Gastrocnemius medialis (tissue), 4 donors: ENCODE measurements at regions not wholly inside any gene's neighbourhood (a gene's known extent, or its start where the extent isn't known, plus 50 kb on each side); places are given as distances from the start of the nearest gene placed in this dataset.

Source experiments
- ATAC-seq, 2 donors: fragments of 150-250 bp; one replicate each; pipeline ENCODE4 v1.9.1; 2016
- DNase-seq, 2 donors: peaks; one replicate each; pipeline ENCODE4 v3.0.0-alpha.2; 2019
- H3K27ac ChIP-seq, 4 donors: fragments of 200-600 bp; sonication (generic); 1 replicate in 1 of 4; 2 replicates in 3 of 4; pipeline ENCODE4 v1.5.1; 2016 to 2018; ENCODE audit warnings: mild to moderate bottlenecking in 2 of 4, moderate library complexity in 1 of 4
- H3K27me3 ChIP-seq, 3 donors: fragments of 200-600 bp; sonication (generic) in 2 of 3; 1 replicate in 1 of 3; 2 replicates in 2 of 3; pipeline versions ENCODE4 v1.5.1 to v1.6.0; 2016 to 2019; ENCODE audit warnings: mild to moderate bottlenecking in 1 of 3, moderate library complexity in 1 of 3
- H3K36me3 ChIP-seq, 2 donors: fragments of 200-600 bp; sonication (generic) in 1 of 2; one replicate each; pipeline ENCODE4 v1.5.1; 2017 to 2018
- H3K4me1 ChIP-seq, 2 donors: fragments of 200-600 bp; sonication (generic) in 1 of 2; one replicate each; pipeline ENCODE4 v1.5.1; 2016 to 2017; ENCODE audit warnings: mild to moderate bottlenecking in 2 of 2
- H3K4me3 ChIP-seq, 4 donors: fragments of 200-600 bp; sonication (generic) in 3 of 4; 1 replicate in 1 of 4; 2 replicates in 3 of 4; pipeline ENCODE4 v1.5.1; 2016 to 2019; ENCODE audit warnings: mild to moderate bottlenecking in 2 of 4
- H3K9me3 ChIP-seq, 3 donors: fragments of 200-600 bp; sonication (generic) in 2 of 3; 1 replicate in 1 of 3; 2 replicates in 2 of 3; pipeline ENCODE4 v1.5.1; 2016 to 2019
- POLR2A ChIP-seq, 2 donors: fragments of 450-650 bp; IDR thresholded peaks; one replicate each; pipeline ENCODE4 v1.6.1; 2017; ENCODE audit warnings: antibody characterized with exemption in 2 of 2, mild to moderate bottlenecking in 2 of 2, moderate library complexity in 2 of 2
- in situ Hi-C, 4 donors: fragments of 200-750 bp; cut with MboI; loops; one replicate each; pipeline versions ENCODE4 v1.15.0 to v1.8.0; 2017; ENCODE audit warnings: low sequenced_read_pairs in 4 of 4
- intact Hi-C: fragments of 100-400 bp; cut with DNase I; formaldehyde crosslinking; loops from one replicate; pipeline ENCODE4 v1.15.1; 2023; ENCODE audit warnings: low total_unique reads
- TF ChIP-seq, protein P1 (sequence below), 5 experiments: fragments of 450-650 bp in 3 of 5; fragments of 200-600 bp in 2 of 5; sonication (generic) in 2 of 5; IDR thresholded peaks in 4 of 5; conservative IDR thresholded peaks in 1 of 5; 1 replicate in 4 of 5; 2 replicates in 1 of 5; pipeline ENCODE4 v1.5.1; 2016 to 2019; ENCODE audit warnings: antibody characterized with exemption in 5 of 5, mild to moderate bottlenecking in 3 of 5, moderate library complexity in 3 of 5

DNA sequence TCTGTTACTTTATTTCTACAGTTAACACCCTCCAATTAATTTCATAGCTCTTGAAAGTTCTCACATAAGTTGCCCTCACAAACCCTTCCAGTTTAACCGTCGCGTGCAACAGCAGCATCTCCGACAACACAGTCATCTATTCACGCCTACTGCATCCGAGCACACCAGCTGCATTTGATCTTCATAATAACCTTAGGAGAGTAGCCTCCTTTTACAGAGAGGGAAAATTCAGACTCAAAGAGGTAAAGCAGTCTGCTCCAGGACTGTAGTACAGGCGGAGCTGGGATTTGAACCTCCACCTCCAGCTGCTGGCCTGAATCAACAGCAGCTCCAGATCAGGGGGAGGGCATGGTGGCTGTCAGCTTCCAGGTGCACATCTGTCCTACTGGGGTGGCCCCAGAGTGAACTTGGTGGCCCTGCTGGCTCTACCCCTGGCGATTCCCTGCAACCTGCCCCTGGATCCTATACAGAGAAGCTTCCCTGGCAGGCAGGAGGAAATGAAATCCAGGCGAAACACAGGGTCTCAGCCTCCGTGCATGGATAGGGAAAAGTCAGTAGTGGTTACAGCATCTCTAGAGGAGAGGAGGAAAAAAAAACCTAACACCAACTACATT lies 71.6 kb upstream of the UNC5A start:
- TF ChIP-seq, protein P1, sequence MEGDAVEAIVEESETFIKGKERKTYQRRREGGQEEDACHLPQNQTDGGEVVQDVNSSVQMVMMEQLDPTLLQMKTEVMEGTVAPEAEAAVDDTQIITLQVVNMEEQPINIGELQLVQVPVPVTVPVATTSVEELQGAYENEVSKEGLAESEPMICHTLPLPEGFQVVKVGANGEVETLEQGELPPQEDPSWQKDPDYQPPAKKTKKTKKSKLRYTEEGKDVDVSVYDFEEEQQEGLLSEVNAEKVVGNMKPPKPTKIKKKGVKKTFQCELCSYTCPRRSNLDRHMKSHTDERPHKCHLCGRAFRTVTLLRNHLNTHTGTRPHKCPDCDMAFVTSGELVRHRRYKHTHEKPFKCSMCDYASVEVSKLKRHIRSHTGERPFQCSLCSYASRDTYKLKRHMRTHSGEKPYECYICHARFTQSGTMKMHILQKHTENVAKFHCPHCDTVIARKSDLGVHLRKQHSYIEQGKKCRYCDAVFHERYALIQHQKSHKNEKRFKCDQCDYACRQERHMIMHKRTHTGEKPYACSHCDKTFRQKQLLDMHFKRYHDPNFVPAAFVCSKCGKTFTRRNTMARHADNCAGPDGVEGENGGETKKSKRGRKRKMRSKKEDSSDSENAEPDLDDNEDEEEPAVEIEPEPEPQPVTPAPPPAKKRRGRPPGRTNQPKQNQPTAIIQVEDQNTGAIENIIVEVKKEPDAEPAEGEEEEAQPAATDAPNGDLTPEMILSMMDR (IDR thresholded peaks at IDR 0.05 in 4 of 5, conservative IDR thresholded peaks at IDR 0.05 in 1 of 5), result no peak
- no peak for TF ChIP-seq POLR2A (IDR thresholded peaks at IDR 0.05)
- DNase-seq (no peak), ATAC-seq (no peak)
- Histone ChIP-seq H3K9me3 (no peaks in the 10 kb centered on the region), H3K27ac (no peak overlapping the region), H3K4me1 (no peaks in the 10 kb centered on the region), H3K4me3 (no peak overlapping the region), H3K27me3 (peaks cover 30 to 59% (median 41%) of the 10 kb centered on the region in 3 donors), H3K36me3 (no peaks in the 10 kb centered on the region)
- in situ Hi-C loops (no loop called here), intact Hi-C loops (no loop called here)

DNA sequence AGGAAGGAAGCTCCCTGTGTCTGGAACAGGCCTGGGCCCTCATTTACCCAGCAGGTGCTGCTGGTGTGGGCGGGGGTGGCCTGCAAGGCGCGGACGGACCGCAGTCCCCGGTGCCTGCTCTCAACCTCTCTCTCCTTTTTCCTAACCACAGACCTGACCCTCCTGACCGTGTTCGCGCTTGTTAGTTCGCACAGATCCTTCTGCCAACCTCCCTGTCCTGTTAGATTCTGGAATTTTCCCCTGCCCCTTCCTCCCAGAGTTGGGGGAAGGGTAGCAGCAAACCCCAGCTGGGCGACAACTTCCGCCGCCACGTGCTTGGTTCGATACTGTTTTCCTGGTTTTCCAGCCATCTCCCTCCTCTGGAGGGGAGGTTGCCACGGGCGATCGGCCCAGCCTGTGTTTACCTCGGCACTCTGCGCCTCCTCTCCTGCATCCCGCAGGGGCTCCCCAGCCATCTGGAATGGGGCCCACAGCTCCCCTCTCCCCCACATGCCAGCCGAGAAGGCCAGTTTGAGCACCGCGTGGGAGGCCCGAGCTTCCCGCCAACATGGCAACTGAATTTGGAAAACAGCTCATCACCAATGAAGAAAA lies 70.8 kb upstream of the UNC5A start:
- H3K9me3 ChIP-seq, result no peaks in the 10 kb centered on the region
- DNase-seq (no peak), ATAC-seq (no peak)
- intact Hi-C loops, result no loop called here
- TF ChIP-seq, protein P1 (IDR thresholded peaks at IDR 0.05 in 4 of 5, conservative IDR thresholded peaks at IDR 0.05 in 1 of 5), result no peak
- no peak for TF ChIP-seq POLR2A (IDR thresholded peaks at IDR 0.05)
- H3K4me1 ChIP-seq, result no peaks in the 10 kb centered on the region
- no peak overlapping the region for H3K4me3 ChIP-seq
- in situ Hi-C loops, result no loop called here
- no peak overlapping the region for H3K27ac ChIP-seq
- H3K36me3 ChIP-seq, result no peaks in the 10 kb centered on the region
- peaks cover 38 to 67% (median 50%) of the 10 kb centered on the region in 3 donors for H3K27me3 ChIP-seq

DNA sequence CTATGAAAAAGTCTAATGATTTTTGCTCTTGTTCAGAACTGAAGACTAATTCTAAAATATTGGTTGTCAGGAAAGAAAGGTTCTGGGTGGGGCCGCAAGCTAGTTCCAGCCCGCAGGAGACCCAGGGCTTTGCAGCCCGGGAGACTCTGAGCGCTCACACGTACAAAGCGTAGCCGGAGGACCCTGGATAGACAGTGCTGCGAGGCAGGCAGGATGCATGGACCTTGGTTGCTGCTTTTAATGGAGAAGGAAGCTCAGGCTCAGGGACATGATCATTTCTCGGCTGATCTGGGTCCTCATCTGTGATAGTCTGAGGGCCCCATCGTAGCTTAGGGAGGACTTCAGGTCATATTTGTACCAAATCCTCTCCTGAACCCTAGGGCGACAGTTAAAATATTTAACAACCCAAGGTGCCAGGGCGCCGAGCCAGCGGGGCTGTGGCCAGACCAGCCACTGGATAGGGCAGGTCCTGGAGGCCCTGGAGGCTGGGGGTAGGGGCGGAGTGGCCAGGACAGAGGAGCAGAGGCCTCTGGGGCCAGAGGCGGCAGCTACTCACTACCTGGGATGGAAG lies 70.1 kb upstream of the UNC5A start:
- DNase-seq, result no peak
- peaks cover 42 to 66% (median 50%) of the 10 kb centered on the region in 3 donors for H3K27me3 ChIP-seq
- ATAC-seq, result no peak
- no peak overlapping the region for H3K4me3 ChIP-seq
- no peaks in the 10 kb centered on the region for H3K36me3 ChIP-seq
- H3K9me3 ChIP-seq, result no peaks in the 10 kb centered on the region
- H3K27ac ChIP-seq, result no peak overlapping the region
- no peak for TF ChIP-seq POLR2A (IDR thresholded peaks at IDR 0.05)
- TF ChIP-seq, protein P1 (IDR thresholded peaks at IDR 0.05 in 4 of 5, conservative IDR thresholded peaks at IDR 0.05 in 1 of 5), result no peak
- intact Hi-C loops (no loop called here), in situ Hi-C loops (no loop called here)
- H3K4me1 ChIP-seq, result no peaks in the 10 kb centered on the region

DNA sequence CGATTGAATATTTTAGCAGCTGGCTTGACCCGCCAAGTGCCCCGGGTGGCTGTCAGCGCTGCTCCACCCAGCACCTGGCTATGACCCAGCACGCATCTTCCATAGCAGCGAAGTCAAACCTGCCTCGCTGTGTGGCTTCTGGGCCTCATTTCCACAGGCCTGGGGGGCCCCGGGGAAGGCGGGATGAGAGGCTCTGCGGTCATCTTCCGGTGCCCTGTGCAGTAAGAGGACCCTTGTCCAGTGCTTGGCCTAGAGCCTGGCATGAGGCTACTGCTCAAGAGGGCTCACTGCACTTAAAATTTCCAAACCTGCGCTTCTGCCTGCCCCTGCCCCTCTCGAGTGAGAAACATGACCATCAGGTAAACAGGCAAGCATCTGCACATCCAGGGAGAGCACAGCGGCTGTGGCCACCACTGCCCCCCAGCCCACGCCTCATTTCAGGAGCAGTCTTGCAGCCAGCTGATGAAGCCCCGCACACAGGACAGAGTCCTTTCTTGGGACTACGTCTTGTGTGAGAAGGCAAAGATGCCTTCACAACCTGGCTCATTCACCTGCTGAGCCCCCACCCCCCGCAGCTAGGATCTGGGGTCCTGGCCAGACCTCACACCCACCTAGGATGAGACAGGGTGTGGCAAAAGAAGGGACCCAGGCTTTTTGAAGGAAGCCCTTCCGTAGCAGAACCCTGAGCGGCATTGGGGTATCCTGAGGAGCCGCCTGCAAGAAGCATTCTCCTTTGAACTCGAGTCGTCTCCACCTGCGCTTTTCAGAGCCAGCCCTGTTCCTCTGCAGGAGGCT lies 69.5 kb upstream of the UNC5A start:
- Histone ChIP-seq H3K9me3 (no peaks in the 10 kb centered on the region), H3K36me3 (no peaks in the 10 kb centered on the region), H3K27me3 (peaks cover 49 to 66% (median 56%) of the 10 kb centered on the region in 3 donors), H3K27ac (no peak overlapping the region), H3K4me1 (no peaks in the 10 kb centered on the region), H3K4me3 (no peak overlapping the region)
- TF ChIP-seq POLR2A (IDR thresholded peaks at IDR 0.05), result no peak
- TF ChIP-seq, protein P1 (IDR thresholded peaks at IDR 0.05 in 4 of 5, conservative IDR thresholded peaks at IDR 0.05 in 1 of 5), result no peak
- ATAC-seq, result no peak
- intact Hi-C loops (no loop called here), in situ Hi-C loops (no loop called here)
- DNase-seq, result no peak
